NCI-H1048 (cell line): ENCODE measurements at regions not wholly inside any gene's neighbourhood (a gene's known extent, or its start where the extent isn't known, plus 50 kb on each side); places are given as distances from the start of the nearest gene placed in this dataset.
"Not testable (repeated sequence)": the region's sequence is repeated elsewhere in the genome, so short reads cannot be mapped to it uniquely, and the experiment has no call there.

ENCODE experiments used
- DNase-seq: peaks from one replicate; lab custom pipeline; 2025; lab: John Stamatoyannopoulos, UW

- no peak for DNase-seq
These were observed 57.1 kb downstream of the GRIN2B start for GRCh38 chr12:13924286-13924685.

GRCh38 chr12:13918897-13919296 is 62.5 kb downstream of the GRIN2B start:
- no peak for DNase-seq

GRCh38 chr12:13915096-13915495 is 66.3 kb downstream of the GRIN2B start:
- no peak for DNase-seq

GRCh38 chr12:13913371-13913770 is 68.0 kb downstream of the GRIN2B start:
- no peak for DNase-seq

GRCh38 chr12:13911756-13912554 is 69.4 kb downstream of the GRIN2B start:
- DNase-seq, result no peak

- no peak for DNase-seq
These were observed 75.6 kb downstream of the GRIN2B start for GRCh38 chr12:13905794-13906193.

GRCh38 chr12:13900718-13901117 is 80.7 kb downstream of the GRIN2B start:
- DNase-seq, result no peak

- not testable (repeated sequence) for DNase-seq
These were observed 83.0 kb downstream of the GRIN2B start for GRCh38 chr12:13898387-13898786.

GRCh38 chr12:13897811-13898210 is 83.6 kb downstream of the GRIN2B start:
- no peak for DNase-seq

GRCh38 chr12:13896063-13896626 is 85.3 kb downstream of the GRIN2B start:
- DNase-seq, result no peak

GRCh38 chr12:13891902-13892301 is 89.5 kb downstream of the GRIN2B start:
- no peak for DNase-seq

- DNase-seq, result no peak
These were observed 90.5 kb downstream of the GRIN2B start for GRCh38 chr12:13890943-13891342.

GRCh38 chr12:13887779-13888388 is 93.5 kb downstream of the GRIN2B start:
- DNase-seq, result no peak

GRCh38 chr12:13882176-13882575 is 99.2 kb downstream of the GRIN2B start:
- DNase-seq, result no peak

- no peak for DNase-seq
These were observed 100.8 kb downstream of the GRIN2B start for GRCh38 chr12:13880613-13881012.

GRCh38 chr12:13875744-13876143 is 105.7 kb downstream of the GRIN2B start:
- DNase-seq, result no peak

GRCh38 chr12:13870255-13870654 is 111.1 kb downstream of the GRIN2B start:
- DNase-seq, result no peak

GRCh38 chr12:13864081-13864673 is 117.2 kb downstream of the GRIN2B start:
- peak; percentile 59 for DNase-seq

GRCh38 chr12:13857750-13858149 is 123.7 kb downstream of the GRIN2B start:
- DNase-seq, result no peak

- DNase-seq, result no peak
These were observed 127.9 kb downstream of the GRIN2B start for GRCh38 chr12:13853471-13853870.

- no peak for DNase-seq
These were observed 129.6 kb downstream of the GRIN2B start for GRCh38 chr12:13851828-13852227.

GRCh38 chr12:13849456-13849855 is 131.9 kb downstream of the GRIN2B start:
- no peak for DNase-seq

GRCh38 chr12:13843841-13844240 is 137.6 kb downstream of the GRIN2B start:
- DNase-seq, result no peak
